T-cell (primary cell): ENCODE measurements at regions not wholly inside any gene's neighbourhood (a gene's known extent, or its start where the extent isn't known, plus 50 kb on each side); places are given as distances from the start of the nearest gene placed in this dataset.

ENCODE experiments used
- ATAC-seq, 4 experiments: fragments of 200-7000 bp in 3 of 4; fragments of 150-1000 bp in 1 of 4; cut with Tn5 transposase; replicated peaks in 1 of 4; 1 replicate in 3 of 4; 2 replicates in 1 of 4; pipeline ENCODE4 v1.10.0; 2021; ENCODE audit warnings: moderate library complexity in 3 of 4, mild to moderate bottlenecking in 2 of 4, moderate number of reproducible peaks in 1 of 4
- CTCF ChIA-PET, 2 donors: fragments of 300-600 bp; sonication (Branson Sonifier 250); formaldehyde crosslinking; loops; one replicate each; lab custom pipeline; 2022; ENCODE audit warnings: antibody characterized with exemption in 2 of 2; lab: Charles Lee
- POLR2A ChIA-PET, 2 donors: fragments of 300-600 bp; sonication (Branson Sonifier 250); formaldehyde crosslinking; loops; one replicate each; lab custom pipeline; 2022; ENCODE audit warnings: antibody characterized with exemption in 2 of 2; lab: Charles Lee
- DNase-seq, 35 experiments: peaks; one replicate each; pipeline versions ENCODE4 v3.0.0 to v3.0.0-alpha.2; 2013 to 2023
- H3K27ac ChIP-seq: one replicate; pipeline ENCODE4 v1.5.1; 2013; ENCODE audit warnings: low read length
- H3K27me3 ChIP-seq, 2 experiments: replicated peaks in 1 of 2; 1 replicate in 1 of 2; 2 replicates in 1 of 2; pipeline versions ENCODE4 v1.6.1 to v1.7.0; 2013; ENCODE audit warnings: low read length in 1 of 2, mixed read lengths in 1 of 2; ENCODE audit not compliant: control insufficient read depth in 2 of 2, insufficient read depth in 2 of 2; ENCODE audit errors: extremely low read depth in 1 of 2
- H3K36me3 ChIP-seq, 2 donors: 1 replicate in 1 of 2; 2 replicates in 1 of 2; pipeline versions ENCODE4 v1.6.1 to v1.7.0; 2013; ENCODE audit warnings: low read length in 1 of 2; ENCODE audit not compliant: control insufficient read depth in 2 of 2, insufficient read depth in 1 of 2; ENCODE audit errors: extremely low read depth in 1 of 2
- H3K4me1 ChIP-seq, 2 experiments: 1 replicate in 1 of 2; 2 replicates in 1 of 2; pipeline versions ENCODE4 v1.6.1 to v1.7.0; 2013; ENCODE audit warnings: low read length in 2 of 2, mixed read lengths in 1 of 2; ENCODE audit not compliant: insufficient read depth in 2 of 2, control insufficient read depth in 1 of 2; ENCODE audit errors: extremely low read depth in 1 of 2
- H3K4me3 ChIP-seq, 2 donors: 1 replicate in 1 of 2; 2 replicates in 1 of 2; pipeline versions ENCODE4 v1.5.1 to v1.7.0; 2013; ENCODE audit warnings: mild to moderate bottlenecking in 2 of 2, low read length in 1 of 2, moderate library complexity in 1 of 2; ENCODE audit not compliant: control insufficient read depth in 1 of 2; ENCODE audit errors: extremely low read depth in 1 of 2
- H3K9me3 ChIP-seq: 2 replicates; pipeline ENCODE4 v1.7.0; 2013
- H3K27ac Mint-ChIP-seq, 2 donors: one replicate each; pipeline ENCODE4 v1.8.0; 2020 to 2021; ENCODE audit warnings: mild to moderate bottlenecking in 2 of 2, mixed read lengths in 2 of 2
- H3K27me3 Mint-ChIP-seq, 2 donors: one replicate each; pipeline ENCODE4 v1.8.0; 2021 to 2022; ENCODE audit warnings: mixed read lengths in 2 of 2
- H3K36me3 Mint-ChIP-seq: one replicate; pipeline ENCODE4 v1.8.0; 2021; ENCODE audit warnings: mixed read lengths
- H3K4me1 Mint-ChIP-seq, 3 donors: one replicate each; pipeline ENCODE4 v1.8.0; 2020 to 2022; ENCODE audit warnings: mixed read lengths in 3 of 3, mild to moderate bottlenecking in 1 of 3
- H3K4me3 Mint-ChIP-seq, 3 donors: one replicate each; pipeline ENCODE4 v1.8.0; 2020 to 2022; ENCODE audit warnings: mild to moderate bottlenecking in 3 of 3, mixed read lengths in 3 of 3, moderate library complexity in 3 of 3
- H3K9me3 Mint-ChIP-seq, 3 donors: one replicate each; pipeline ENCODE4 v1.8.0; 2020 to 2022; ENCODE audit warnings: mixed read lengths in 3 of 3
- WGBS: methylation state at CpG from one replicate; pipeline ENCODE4 v1.1.5; 2013; ENCODE audit warnings: missing lambda C conversion rate; ENCODE audit not compliant: insufficient coverage; 5-methylcytosine and 5-hydroxymethylcytosine counted together

DNA sequence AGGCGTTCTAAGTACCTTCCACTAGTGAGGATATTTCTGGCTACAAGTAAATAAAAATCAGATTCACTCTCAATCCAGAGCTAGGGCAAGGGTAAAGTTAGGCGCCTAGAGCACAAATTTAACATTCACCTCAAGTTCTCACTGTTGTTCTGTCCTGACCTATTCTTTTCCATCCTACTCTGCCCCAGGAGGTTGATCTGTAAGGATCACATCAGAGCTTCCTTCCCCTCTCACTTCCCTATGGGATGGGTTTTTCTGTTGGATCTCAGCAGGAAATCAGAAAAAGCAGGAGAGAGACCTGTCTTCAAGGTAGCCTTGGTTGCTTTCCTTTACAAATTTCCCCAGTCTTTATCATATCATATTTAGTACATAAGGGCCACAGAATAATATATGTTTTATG is 316.7 kb downstream of the GABRG2 start:
- H3K4me1 ChIP-seq = no peaks in the 10 kb centered on the region
- no CpG with 5 or more reads among the region's 2 CpGs for WGBS
- H3K27me3 Mint-ChIP-seq = no peaks in the 10 kb centered on the region
- H3K4me3 ChIP-seq = no peak overlapping the region
- H3K27ac Mint-ChIP-seq = no peak overlapping the region
- H3K4me3 Mint-ChIP-seq = no peak overlapping the region
- H3K36me3 Mint-ChIP-seq = no peaks in the 10 kb centered on the region
- H3K9me3 ChIP-seq = no peaks in the 10 kb centered on the region
- CTCF ChIA-PET = no interaction called here
- H3K9me3 Mint-ChIP-seq = peaks cover 15 to 18% (median 18%) of the 10 kb centered on the region in 3 donors
- no peak for DNase-seq
- no peaks in the 10 kb centered on the region for H3K36me3 ChIP-seq
- no peaks in the 10 kb centered on the region for H3K4me1 Mint-ChIP-seq
- ATAC-seq = no peak
- POLR2A ChIA-PET = no interaction called here
- no peaks in the 10 kb centered on the region for H3K27me3 ChIP-seq
- H3K27ac ChIP-seq = no peak overlapping the region

- Histone ChIP-seq H3K36me3 (no peaks in the 10 kb centered on the region), H3K27ac (no peak overlapping the region), H3K9me3 (peaks cover 2% of the 10 kb centered on the region), H3K4me1 (no peaks in the 10 kb centered on the region), H3K4me3 (no peak overlapping the region), H3K27me3 (no peaks in the 10 kb centered on the region)
- ChIA-PET POLR2A (no interaction called here), CTCF (no interaction called here)
- Mint-ChIP-seq H3K4me3 (no peak overlapping the region), H3K27ac (no peak overlapping the region), H3K36me3 (no peaks in the 10 kb centered on the region), H3K4me1 (no peaks in the 10 kb centered on the region), H3K9me3 (peaks cover 19 to 40% (median 21%) of the 10 kb centered on the region in 3 donors), H3K27me3 (no peaks in the 10 kb centered on the region)
- no peak for DNase-seq
- no peak for ATAC-seq
- no CpG with 5 or more reads among the region's 4 CpGs for WGBS
Measured at GRCh38 chr5:162391833-162392232, 324.3 kb downstream of the GABRG2 start.

DNA sequence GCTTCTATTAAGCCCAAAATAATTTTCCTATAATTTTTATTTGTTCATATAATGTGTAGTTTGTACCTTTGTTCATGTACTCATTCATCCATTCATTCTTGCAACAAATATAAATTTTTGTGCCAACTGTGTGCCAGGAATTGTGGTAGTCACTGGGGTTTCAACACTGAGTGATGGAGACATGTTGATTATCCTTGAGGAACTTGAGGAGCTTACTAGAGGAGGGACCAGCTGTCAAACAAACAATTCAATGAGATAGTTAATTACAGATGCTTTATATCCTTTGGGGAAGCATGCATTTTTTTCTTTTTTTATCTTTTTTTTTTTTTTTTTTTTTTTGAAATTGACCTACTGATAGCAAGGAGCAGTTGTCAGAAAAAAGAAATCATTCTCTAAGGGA is 324.8 kb downstream of the GABRG2 start:
- DNase-seq = no peak
- Mint-ChIP-seq H3K4me1 (no peaks in the 10 kb centered on the region), H3K36me3 (no peaks in the 10 kb centered on the region), H3K27ac (no peak overlapping the region), H3K9me3 (peaks cover 16 to 38% (median 21%) of the 10 kb centered on the region in 3 donors), H3K4me3 (no peak overlapping the region), H3K27me3 (no peaks in the 10 kb centered on the region)
- no peaks in the 10 kb centered on the region for H3K27me3 ChIP-seq
- CTCF ChIA-PET = no interaction called here
- H3K4me1 ChIP-seq = no peaks in the 10 kb centered on the region
- ATAC-seq = no peak
- H3K4me3 ChIP-seq = no peak overlapping the region
- H3K27ac ChIP-seq = no peak overlapping the region
- POLR2A ChIA-PET = no interaction called here
- peaks cover 2% of the 10 kb centered on the region for H3K9me3 ChIP-seq
- H3K36me3 ChIP-seq = no peaks in the 10 kb centered on the region

DNA sequence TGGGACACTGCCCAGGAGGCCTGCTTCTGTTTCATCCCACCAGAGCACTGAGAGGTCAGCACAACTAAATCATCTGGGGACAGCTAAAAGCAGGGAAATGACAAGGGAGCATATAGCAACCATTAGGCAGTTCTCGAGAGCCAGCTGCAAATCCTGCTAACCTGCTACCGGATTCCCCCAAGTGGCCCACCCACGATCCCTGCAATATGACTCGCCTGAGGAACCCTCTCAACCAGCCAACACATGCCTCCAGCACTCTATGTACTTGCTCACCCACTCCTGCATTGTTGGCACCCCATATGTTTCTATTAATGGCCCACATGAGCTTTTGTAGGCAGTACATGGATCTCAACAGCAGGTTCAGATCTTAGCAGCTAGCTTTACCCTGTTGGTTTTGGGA is 326.0 kb downstream of the GABRG2 start:
- Mint-ChIP-seq H3K4me3 (no peak overlapping the region), H3K27ac (no peak overlapping the region), H3K9me3 (peaks cover 16 to 38% (median 20%) of the 10 kb centered on the region in 3 donors), H3K36me3 (no peaks in the 10 kb centered on the region), H3K27me3 (no peaks in the 10 kb centered on the region), H3K4me1 (no peaks in the 10 kb centered on the region)
- Histone ChIP-seq H3K4me1 (no peaks in the 10 kb centered on the region), H3K36me3 (no peaks in the 10 kb centered on the region), H3K9me3 (peaks cover 2% of the 10 kb centered on the region), H3K4me3 (no peak overlapping the region), H3K27ac (no peak overlapping the region), H3K27me3 (no peaks in the 10 kb centered on the region)
- WGBS = 66% methylated on average over 4 of the region's 4 CpGs
- DNase-seq = no peak
- CTCF ChIA-PET = no interaction called here
- POLR2A ChIA-PET = no interaction called here
- ATAC-seq = no peak

GRCh38 chr5:162407614-162408013 is 340.0 kb downstream of the GABRG2 start:
- 100% methylated on average over 1 of the region's 2 CpGs for WGBS
- H3K9me3 ChIP-seq = no peaks in the 10 kb centered on the region
- no peak overlapping the region for H3K27ac ChIP-seq
- Mint-ChIP-seq H3K27ac (no peak overlapping the region), H3K4me3 (no peak overlapping the region), H3K27me3 (no peaks in the 10 kb centered on the region), H3K9me3 (peaks cover 9 to 22% (median 14%) of the 10 kb centered on the region in 3 donors), H3K36me3 (no peaks in the 10 kb centered on the region), H3K4me1 (no peaks in the 10 kb centered on the region)
- DNase-seq (no peak), ATAC-seq (no peak)
- no peaks in the 10 kb centered on the region for H3K4me1 ChIP-seq
- no peak overlapping the region for H3K4me3 ChIP-seq
- H3K36me3 ChIP-seq = no peaks in the 10 kb centered on the region
- ChIA-PET CTCF (no interaction called here), POLR2A (no interaction called here)
- H3K27me3 ChIP-seq = no peaks in the 10 kb centered on the region

DNA sequence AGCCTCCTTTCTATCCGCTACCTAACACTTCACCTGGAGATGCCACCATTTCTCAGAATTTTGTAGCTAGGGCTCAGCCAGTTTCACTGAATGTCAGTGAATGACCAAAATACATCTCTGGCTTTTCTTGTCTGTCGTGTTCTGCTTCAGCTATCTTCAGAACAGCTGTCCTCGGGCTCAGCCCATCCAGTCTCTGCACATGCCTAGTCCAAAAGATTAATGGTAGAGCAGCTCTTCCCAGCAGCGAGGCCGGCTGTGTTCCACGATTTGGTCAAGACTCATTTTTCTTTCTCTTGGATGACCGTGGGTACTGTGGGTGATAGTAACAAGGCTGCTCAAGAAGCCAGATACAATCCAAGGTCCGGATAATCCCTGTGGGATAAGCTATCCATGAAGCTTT is 342.8 kb downstream of the GABRG2 start:
- peaks cover 9 to 13% (median 11%) of the 10 kb centered on the region in 3 donors for H3K9me3 Mint-ChIP-seq
- ATAC-seq = no peak
- H3K4me1 Mint-ChIP-seq = no peaks in the 10 kb centered on the region
- no peak for DNase-seq
- Histone ChIP-seq H3K4me1 (no peaks in the 10 kb centered on the region), H3K9me3 (no peaks in the 10 kb centered on the region), H3K36me3 (no peaks in the 10 kb centered on the region), H3K27me3 (no peaks in the 10 kb centered on the region), H3K4me3 (no peak overlapping the region), H3K27ac (no peak overlapping the region)
- no peak overlapping the region for H3K27ac Mint-ChIP-seq
- no peaks in the 10 kb centered on the region for H3K36me3 Mint-ChIP-seq
- CTCF ChIA-PET = no interaction called here
- H3K27me3 Mint-ChIP-seq = no peaks in the 10 kb centered on the region
- WGBS = 81% methylated on average over 6 of the region's 8 CpGs
- POLR2A ChIA-PET = no interaction called here
- no peak overlapping the region for H3K4me3 Mint-ChIP-seq

DNA sequence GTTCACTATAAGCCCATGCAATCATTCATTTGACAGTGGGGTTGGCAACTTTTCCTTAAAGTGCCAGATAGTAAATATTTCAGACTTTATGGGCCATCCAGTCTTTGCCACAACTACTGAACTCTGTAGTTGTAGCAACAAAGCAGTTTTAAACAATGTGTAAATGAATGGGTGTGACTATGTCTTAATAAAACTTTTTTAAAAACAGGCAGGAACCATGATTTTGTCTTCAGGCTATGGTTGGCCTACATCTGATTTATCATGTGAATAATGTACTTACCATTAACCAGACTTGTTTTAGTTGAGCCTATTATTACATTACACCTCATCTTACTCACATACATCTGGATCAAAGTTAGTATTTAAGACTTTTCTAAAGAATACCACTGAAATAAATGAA is 361.6 kb downstream of the GABRG2 start:
- no peaks in the 10 kb centered on the region for H3K27me3 Mint-ChIP-seq
- Histone ChIP-seq H3K27ac (no peak overlapping the region), H3K4me3 (no peak overlapping the region), H3K9me3 (no peaks in the 10 kb centered on the region), H3K4me1 (no peaks in the 10 kb centered on the region), H3K27me3 (no peaks in the 10 kb centered on the region), H3K36me3 (no peaks in the 10 kb centered on the region)
- no peak overlapping the region for H3K27ac Mint-ChIP-seq
- DNase-seq (no peak), ATAC-seq (no peak)
- POLR2A ChIA-PET = no interaction called here
- no peaks in the 10 kb centered on the region for H3K4me1 Mint-ChIP-seq
- CTCF ChIA-PET = no interaction called here
- no peak overlapping the region for H3K4me3 Mint-ChIP-seq
- no peaks in the 10 kb centered on the region for H3K36me3 Mint-ChIP-seq
- peaks cover 3 to 9% (median 6%) of the 10 kb centered on the region in 3 donors for H3K9me3 Mint-ChIP-seq
